ENCODE measurements at regions not wholly inside any gene's neighbourhood (a gene's known extent, or its start where the extent isn't known, plus 50 kb on each side); places are given as distances from the start of the nearest gene placed in this dataset.
"Not testable (repeated sequence)": the region's sequence is repeated elsewhere in the genome, so short reads cannot be mapped to it uniquely, and the experiment has no call there.

GRCh38 chr10:25869067-25869591 lies 64.9 kb upstream of the MYO3A start:
- no peak for DNase-seq
- no peaks in the 10 kb centered on the region for H3K27me3 ChIP-seq
- no peaks in the 10 kb centered on the region for H3K9me3 ChIP-seq
- no peaks in the 10 kb centered on the region for H3K36me3 ChIP-seq
- H3K4me3 ChIP-seq, result no peak overlapping the region

- Histone ChIP-seq H3K4me3 (no peak overlapping the region), H3K27me3 (no peaks in the 10 kb centered on the region), H3K9me3 (no peaks in the 10 kb centered on the region), H3K36me3 (no peaks in the 10 kb centered on the region)
- DNase-seq, result no peak
Observed at GRCh38 chr10:25869609-25870008, 64.4 kb upstream of the MYO3A start.

GRCh38 chr10:25874402-25874801 lies 59.6 kb upstream of the MYO3A start:
- not testable (repeated sequence) for H3K27me3 ChIP-seq, H3K36me3 ChIP-seq, H3K9me3 ChIP-seq, H3K4me3 ChIP-seq, DNase-seq

GRCh38 chr10:25875556-25876165 lies 58.4 kb upstream of the MYO3A start:
- Histone ChIP-seq H3K9me3 (no peaks in the 10 kb centered on the region), H3K27me3 (no peaks in the 10 kb centered on the region), H3K4me3 (no peak overlapping the region), H3K36me3 (no peaks in the 10 kb centered on the region)
- DNase-seq, result peak; percentile 52

- H3K27me3 ChIP-seq, result no peaks in the 10 kb centered on the region
- no peaks in the 10 kb centered on the region for H3K9me3 ChIP-seq
- H3K4me3 ChIP-seq, result no peak overlapping the region
- DNase-seq, result no peak
- H3K36me3 ChIP-seq, result no peaks in the 10 kb centered on the region
Observed at GRCh38 chr10:25877296-25877695, 56.7 kb upstream of the MYO3A start.

Measured in MG63 (cell line).